Kidney epithelial cell (primary cell): ENCODE measurements at regions not wholly inside any gene's neighbourhood (a gene's known extent, or its start where the extent isn't known, plus 50 kb on each side); places are given as distances from the start of the nearest gene placed in this dataset.

Source experiments
- DNase-seq: peaks from one replicate; pipeline ENCODE4 v3.0.0-alpha.2; 2010; ENCODE audit warnings: low read depth
- H3K27me3 ChIP-seq: 2 replicates; pipeline ENCODE4 v1.6.0; 2011; ENCODE audit warnings: low read length; ENCODE audit not compliant: control insufficient read depth, insufficient read depth
- H3K36me3 ChIP-seq: 2 replicates; pipeline ENCODE4 v1.5.1; 2011; ENCODE audit warnings: low read length; ENCODE audit not compliant: control insufficient read depth, insufficient read depth
- H3K4me3 ChIP-seq: 2 replicates; pipeline ENCODE4 v1.5.1; 2011; ENCODE audit warnings: low read depth, mild to moderate bottlenecking, control low read depth, low read length
- CTCF ChIP-seq: IDR thresholded peaks from 2 replicates; pipeline ENCODE4 v1.5.1; 2011; ENCODE audit warnings: mild to moderate bottlenecking, moderate library complexity, low read length, control low read depth, inconsistent platforms; ENCODE audit not compliant: insufficient read depth, poor library complexity, severe bottlenecking

GRCh38 chr12:4091016-4091743 is 182.4 kb upstream of the CCND2 start:
- no peak for DNase-seq
- no peaks in the 10 kb centered on the region for H3K27me3 ChIP-seq
- no peak for TF ChIP-seq CTCF

GRCh38 chr12:4089956-4090355 is 183.6 kb upstream of the CCND2 start:
- no peaks in the 10 kb centered on the region for H3K27me3 ChIP-seq
- DNase-seq = no peak
- no peaks in the 10 kb centered on the region for H3K36me3 ChIP-seq
- no peak for TF ChIP-seq CTCF
- no peak overlapping the region for H3K4me3 ChIP-seq

More at GRCh38 chr12:4091016-4091743, 182.4 kb upstream of the CCND2 start:
- H3K4me3 ChIP-seq = no peak overlapping the region
- H3K36me3 ChIP-seq = no peaks in the 10 kb centered on the region

- no peak for DNase-seq
- no peak overlapping the region for H3K4me3 ChIP-seq
- H3K36me3 ChIP-seq = no peaks in the 10 kb centered on the region
- no peak for TF ChIP-seq CTCF
- H3K27me3 ChIP-seq = no peaks in the 10 kb centered on the region
Observed at GRCh38 chr12:4089121-4089606, 184.4 kb upstream of the CCND2 start.

- DNase-seq = no peak
- TF ChIP-seq CTCF = no peak
- H3K27me3 ChIP-seq = peaks cover 2% of the 10 kb centered on the region
- H3K4me3 ChIP-seq = no peak overlapping the region
- no peaks in the 10 kb centered on the region for H3K36me3 ChIP-seq
Observed at GRCh38 chr12:4088451-4088850, 185.1 kb upstream of the CCND2 start.

GRCh38 chr12:4086481-4086880 is 187.1 kb upstream of the CCND2 start:
- Histone ChIP-seq H3K36me3 (no peaks in the 10 kb centered on the region), H3K27me3 (peaks cover 5% of the 10 kb centered on the region), H3K4me3 (no peak overlapping the region)
- no peak for TF ChIP-seq CTCF
- no peak for DNase-seq

- Histone ChIP-seq H3K27me3 (peaks cover 5% of the 10 kb centered on the region), H3K4me3 (no peak overlapping the region), H3K36me3 (no peaks in the 10 kb centered on the region)
- TF ChIP-seq CTCF = no peak
- no peak for DNase-seq
Observed at GRCh38 chr12:4084573-4084972, 189.0 kb upstream of the CCND2 start.
